Endothelial cell of umbilical vein (primary cell): ENCODE measurements at regions not wholly inside any gene's neighbourhood (a gene's known extent, or its start where the extent isn't known, plus 50 kb on each side); places are given as distances from the start of the nearest gene placed in this dataset.

Experiments
- BruUV-seq: library from RNA; stranded (reverse); fragments of 400-500 nt; replicated peaks from 2 replicates; lab custom pipeline; 2021; lab: Mats Ljungman, UMichigan
- CTCF ChIA-PET: fragments of 300-600, 350-600 bp; sonication (Branson Sonifier 250); formaldehyde crosslinking; loops from one replicate; lab custom pipeline; 2021; ENCODE audit warnings: antibody characterized with exemption, inconsistent platforms; lab: Charles Lee
- POLR2A ChIA-PET: fragments of 300-600, 350-600 bp; sonication (Branson Sonifier 250); formaldehyde crosslinking; loops from one replicate; lab custom pipeline; 2021; ENCODE audit warnings: antibody characterized with exemption, inconsistent platforms; lab: Charles Lee
- DNase-seq: peaks from one replicate; pipeline ENCODE4 v3.0.0-alpha.2; 2011; ENCODE audit warnings: low read depth, low spot score
- FAIRE-seq: peaks from 2 replicates; lab custom pipeline; 2011; peaks lifted over from hg19 to GRCh38; lab: Jason Lieb, UNC
- H2AFZ ChIP-seq: 2 replicates; pipeline ENCODE4 v1.6.0; 2012; ENCODE audit warnings: low read depth, low read length, control low read depth, inconsistent platforms
- H3K27ac ChIP-seq: 2 replicates; pipeline ENCODE4 v1.5.1; 2011; ENCODE audit warnings: low read depth, mild to moderate bottlenecking, control low read depth, low read length, moderate library complexity; ENCODE audit not compliant: insufficient read depth
- H3K27me3 ChIP-seq, 2 experiments: 2 replicates each; pipeline versions ENCODE4 v1.6.0 to v1.6.1; 2011; ENCODE audit warnings: low read length in 2 of 2, mixed read lengths in 1 of 2; ENCODE audit not compliant: control insufficient read depth in 2 of 2, insufficient read depth in 2 of 2
- H3K36me3 ChIP-seq, 2 experiments: 2 replicates in 1 of 2; 3 replicates in 1 of 2; pipeline ENCODE4 v1.5.1; 2011; ENCODE audit warnings: low read length in 2 of 2, mild to moderate bottlenecking in 1 of 2, moderate library complexity in 1 of 2; ENCODE audit not compliant: control insufficient read depth in 2 of 2, insufficient read depth in 2 of 2; ENCODE audit errors: extremely low read depth in 1 of 2
- H3K4me1 ChIP-seq: 3 replicates; pipeline ENCODE4 v1.5.1; 2011; ENCODE audit warnings: mild to moderate bottlenecking, low read length; ENCODE audit not compliant: control insufficient read depth, insufficient read depth; ENCODE audit errors: extremely low read depth
- H3K4me2 ChIP-seq: 2 replicates; pipeline ENCODE4 v1.6.1; 2011; ENCODE audit warnings: low read length, control low read depth, mixed read lengths; ENCODE audit not compliant: insufficient read depth
- H3K4me3 ChIP-seq, 3 experiments: fragments of 200-600 bp in 1 of 3; sonication (generic), shearing (Covaris generic) in 1 of 3; replicated peaks in 1 of 3; 2 replicates each; pipeline ENCODE4 v1.5.1; 2011 to 2016; ENCODE audit warnings: control low read depth in 3 of 3, low read length in 3 of 3, mild to moderate bottlenecking in 2 of 3, inconsistent platforms in 1 of 3, low read depth in 1 of 3, moderate library complexity in 1 of 3; ENCODE audit not compliant: insufficient read depth in 1 of 3
- H3K79me2 ChIP-seq: 2 replicates; pipeline ENCODE4 v1.6.0; 2012; ENCODE audit warnings: low read length, inconsistent platforms; ENCODE audit not compliant: control insufficient read depth, insufficient read depth
- H3K9ac ChIP-seq: replicated peaks from 2 replicates; pipeline ENCODE3; 2011; ENCODE audit warnings: low read length, control low read depth; ENCODE audit not compliant: insufficient read depth; ENCODE audit errors: extremely low read depth
- H3K9me1 ChIP-seq: replicated peaks from 3 replicates; pipeline ENCODE4 v1.6.0; 2011; ENCODE audit warnings: mild to moderate bottlenecking, low read length; ENCODE audit not compliant: control insufficient read depth, insufficient read depth; ENCODE audit errors: extremely low read depth
- H3K9me3 ChIP-seq: replicated peaks from 2 replicates; pipeline ENCODE4 v1.5.1; 2012; ENCODE audit warnings: low read length, inconsistent platforms; ENCODE audit not compliant: control insufficient read depth, insufficient read depth
- H4K20me1 ChIP-seq: replicated peaks from 2 replicates; pipeline ENCODE3; 2011; ENCODE audit warnings: mild to moderate bottlenecking, low read length; ENCODE audit not compliant: control insufficient read depth, insufficient read depth; ENCODE audit errors: extremely low read depth
- EZH2 ChIP-seq: IDR thresholded peaks from 2 replicates; pipeline ENCODE4 v1.6.1; 2012; ENCODE audit warnings: borderline replicate concordance, low read depth, mild to moderate bottlenecking, moderate library complexity, low read length, inconsistent platforms; ENCODE audit not compliant: severe bottlenecking
- FOS ChIP-seq: IDR thresholded peaks from 2 replicates; pipeline ENCODE4 v1.6.1; 2011; ENCODE audit warnings: mild to moderate bottlenecking, low read length, moderate library complexity, borderline replicate concordance; ENCODE audit not compliant: insufficient read depth
- JUN ChIP-seq: IDR thresholded peaks from 2 replicates; pipeline ENCODE4 v1.6.1; 2011; ENCODE audit warnings: borderline replicate concordance, low read depth; ENCODE audit not compliant: insufficient read length, insufficient read depth
- MYC ChIP-seq: IDR thresholded peaks from one replicate; pipeline ENCODE4 v1.6.1; 2011; ENCODE audit warnings: mild to moderate bottlenecking, low read depth, low read length
- POLR2AphosphoS5 ChIP-seq: IDR thresholded peaks from 2 replicates; pipeline ENCODE4 v1.6.1; 2012; ENCODE audit warnings: low read depth, mild to moderate bottlenecking, control low read depth, low read length, moderate library complexity; ENCODE audit not compliant: insufficient read depth
- dilution Hi-C: fragments of 300-500 bp; cut with MboI; formaldehyde crosslinking; loops from one replicate; pipeline ENCODE4 v1.15.0; 2019; ENCODE audit warnings: low sequenced_read_pairs; ENCODE audit not compliant: extremely low pct_ligation_motif_present
- intact Hi-C: fragments of 100-400 bp; cut with micrococcal nuclease; formaldehyde crosslinking; loops from one replicate; pipeline ENCODE4 v1.10.0; 2022

- no peak overlapping the region for H2AFZ ChIP-seq
- TF ChIP-seq POLR2AphosphoS5 (no peak), MYC (no peak), EZH2 (no peak), FOS (no peak), JUN (no peak)
- no peaks in the 10 kb centered on the region for H3K9me1 ChIP-seq
- CTCF ChIA-PET = no interaction called here
- H3K36me3 ChIP-seq = no peaks in the 10 kb centered on the region
- no TSS peak for BruUV-seq
- no peaks in the 10 kb centered on the region for H3K27me3 ChIP-seq
- H3K9me3 ChIP-seq = no peaks in the 10 kb centered on the region
- no peak overlapping the region for H3K27ac ChIP-seq
- DNase-seq (no peak), FAIRE-seq (no peak)
- dilution Hi-C loops (no loop called here), intact Hi-C loops (no loop called here)
- no peaks in the 10 kb centered on the region for H3K79me2 ChIP-seq
- no peak overlapping the region for H3K9ac ChIP-seq
- H3K4me2 ChIP-seq = no peak overlapping the region
- no peak overlapping the region for H3K4me3 ChIP-seq
- POLR2A ChIA-PET = no interaction called here
- H4K20me1 ChIP-seq = no peaks in the 10 kb centered on the region
- no peaks in the 10 kb centered on the region for H3K4me1 ChIP-seq
These were observed 707.8 kb downstream of the STIM2 start for GRCh38 chr4:27568236-27568951.

DNA sequence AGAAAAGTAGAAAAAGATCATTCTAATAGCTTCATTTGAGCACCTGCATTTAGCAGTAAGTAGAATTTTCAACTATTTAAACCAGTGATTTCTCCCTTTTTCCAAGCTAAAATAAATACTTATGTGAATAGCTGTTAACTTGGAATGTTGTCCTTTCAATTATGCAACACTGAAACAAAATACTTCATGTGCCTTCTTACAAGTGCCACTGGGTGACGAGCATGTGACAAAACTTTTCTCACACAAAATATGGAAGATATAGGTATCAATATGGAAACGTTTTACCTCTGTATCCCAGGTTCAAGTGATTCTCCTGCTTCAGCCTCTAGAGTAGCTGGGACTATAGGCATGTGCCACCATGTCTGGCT, 708.3 kb downstream of the STIM2 start:
- FAIRE-seq = no peak
- CTCF ChIA-PET = no interaction called here

More for the DNA sequence above, 708.3 kb downstream of the STIM2 start:
- Histone ChIP-seq H3K4me3 (no peak overlapping the region), H3K27ac (no peak overlapping the region), H2AFZ (no peak overlapping the region), H3K79me2 (no peaks in the 10 kb centered on the region), H3K36me3 (no peaks in the 10 kb centered on the region), H3K9me3 (no peaks in the 10 kb centered on the region), H4K20me1 (no peaks in the 10 kb centered on the region), H3K4me1 (no peaks in the 10 kb centered on the region), H3K9ac (no peak overlapping the region), H3K4me2 (no peak overlapping the region), H3K9me1 (no peaks in the 10 kb centered on the region), H3K27me3 (no peaks in the 10 kb centered on the region)
- intact Hi-C loops (no loop called here), dilution Hi-C loops (no loop called here)
- TF ChIP-seq MYC = no peak
- BruUV-seq = no TSS peak
- POLR2A ChIA-PET = no interaction called here
- no peak for DNase-seq
